GM12892 (cell line): ENCODE measurements at regions not wholly inside any gene's neighbourhood (a gene's known extent, or its start where the extent isn't known, plus 50 kb on each side); places are given as distances from the start of the nearest gene placed in this dataset.
"Not testable (repeated sequence)": the region's sequence is repeated elsewhere in the genome, so short reads cannot be mapped to it uniquely, and the experiment has no call there.

ENCODE experiments used
- DNase-seq: peaks from one replicate; pipeline ENCODE4 v3.0.0; 2011; ENCODE audit not compliant: insufficient read length
- FAIRE-seq: peaks from 2 replicates; lab custom pipeline; 2011; peaks lifted over from hg19 to GRCh38; lab: Jason Lieb, UNC
- POLR2A ChIP-seq: IDR thresholded peaks from 2 replicates; pipeline ENCODE4 v1.6.1; 2011; ENCODE audit warnings: low read depth, low read length, control low read depth
- POLR2AphosphoS5 ChIP-seq: IDR thresholded peaks from 2 replicates; pipeline ENCODE4 v1.6.1; 2011; ENCODE audit warnings: low read depth, low read length, control low read depth
- TAF1 ChIP-seq: IDR thresholded peaks from 2 replicates; pipeline ENCODE4 v1.6.1; 2011; ENCODE audit warnings: low read depth, mild to moderate bottlenecking, control low read depth, low read length, borderline replicate concordance

DNA sequence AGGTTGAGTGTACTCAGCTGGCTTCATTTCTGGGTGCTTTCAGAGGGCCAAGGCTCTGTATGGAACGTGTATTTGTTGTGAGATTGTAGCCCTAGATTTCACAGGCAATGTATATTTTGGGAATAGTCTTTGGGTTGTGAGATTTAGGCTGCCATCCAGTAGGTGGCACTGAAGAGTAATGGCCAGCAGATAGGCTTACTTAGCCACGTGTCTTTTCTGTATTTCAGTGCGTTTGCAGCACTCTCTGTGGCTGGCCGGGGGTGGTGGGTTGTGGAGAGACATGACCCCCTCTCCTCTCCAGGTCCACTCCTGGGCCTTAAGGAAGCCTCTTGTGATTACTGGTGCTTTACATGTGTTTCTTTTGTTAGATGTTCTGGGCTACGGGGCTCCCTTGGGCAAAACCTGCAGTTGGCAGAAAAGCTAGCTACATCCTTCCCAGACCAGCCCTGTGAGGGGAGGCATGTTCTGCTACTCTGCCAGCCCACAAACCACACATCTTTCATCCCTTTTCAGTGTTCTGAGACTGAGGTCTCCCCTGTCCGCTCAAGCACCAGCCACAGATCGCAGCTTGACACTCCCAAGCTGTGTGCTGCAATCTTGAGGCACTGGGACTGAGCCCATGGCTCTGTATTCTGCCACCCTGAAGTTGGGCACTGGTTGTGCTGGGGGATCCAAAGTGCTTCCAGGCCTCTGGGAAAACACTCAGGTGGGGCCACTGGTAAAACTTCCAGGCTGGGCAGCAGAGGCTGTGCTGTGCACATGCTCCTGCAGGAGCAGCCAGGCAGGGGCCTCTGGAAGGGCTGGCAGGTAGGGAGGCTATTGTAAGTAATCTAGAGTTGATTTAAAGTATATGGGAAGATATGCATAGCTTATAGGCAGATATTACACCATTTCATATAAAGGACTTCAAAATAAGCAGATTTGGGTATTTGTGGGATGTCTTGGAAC lies 1096.8 kb upstream of the PCDH20 start:
- TF ChIP-seq POLR2A (no peak), TAF1 (no peak), POLR2AphosphoS5 (no peak)
- FAIRE-seq (peak; percentile 82), DNase-seq (no peak)

DNA sequence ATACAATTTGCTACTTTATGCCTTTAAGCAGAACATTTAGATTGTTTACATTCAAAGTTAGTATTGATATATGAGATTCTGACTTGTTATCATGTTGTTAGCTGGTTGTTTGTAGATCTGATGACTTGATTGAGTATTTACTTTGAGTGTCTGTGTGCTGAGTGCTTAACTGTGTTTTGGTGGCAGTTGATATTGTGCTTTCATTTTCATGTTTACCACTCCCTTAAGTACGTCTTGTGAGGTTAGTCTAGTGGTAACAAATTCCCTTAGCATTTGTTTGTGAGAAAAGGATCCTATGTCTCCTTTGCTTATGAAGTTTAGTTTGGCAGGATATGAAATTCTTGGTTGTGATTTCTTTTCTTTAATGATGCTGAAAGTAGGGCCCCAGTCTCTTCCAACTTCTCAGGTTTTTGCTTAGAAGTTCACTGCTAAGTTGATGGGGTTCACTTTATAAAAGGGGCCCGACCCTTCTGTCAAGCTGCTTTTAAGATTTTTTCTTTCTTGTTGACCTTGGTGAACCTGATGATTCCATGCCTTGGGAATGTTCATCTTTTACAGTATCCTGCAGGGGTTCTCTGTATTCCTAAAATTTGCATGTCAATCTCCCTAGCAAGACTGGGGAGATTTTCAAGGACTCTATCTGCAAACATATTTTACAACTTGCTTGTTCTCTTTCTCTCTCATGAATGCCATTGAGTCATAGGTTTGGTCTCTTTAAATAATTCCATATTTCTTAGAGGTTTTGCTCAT lies 1095.4 kb upstream of the PCDH20 start:
- TF ChIP-seq POLR2AphosphoS5 (no peak), POLR2A (no peak), TAF1 (no peak)
- FAIRE-seq, result no peak
- no peak for DNase-seq

DNA sequence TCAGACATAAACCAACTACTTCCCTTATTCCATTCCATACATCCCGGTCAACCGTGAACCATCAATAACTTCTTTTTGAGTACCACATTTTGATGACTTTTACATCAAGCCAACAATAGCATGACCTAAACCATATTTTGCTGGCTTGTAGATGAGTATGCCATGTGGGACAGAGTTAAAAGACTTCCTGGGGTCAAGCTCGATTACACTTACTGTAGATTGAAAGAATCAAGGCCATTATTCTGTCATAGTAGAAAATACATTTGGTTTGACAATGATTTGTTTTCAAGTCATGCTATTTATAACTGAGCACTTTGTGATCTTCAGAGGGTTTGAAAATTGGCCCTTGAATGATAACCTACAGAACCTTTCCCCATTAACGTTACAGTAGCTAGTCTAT lies 1086.9 kb upstream of the PCDH20 start:
- TF ChIP-seq TAF1 (no peak), POLR2A (no peak), POLR2AphosphoS5 (no peak)
- DNase-seq (no peak), FAIRE-seq (no peak)

DNA sequence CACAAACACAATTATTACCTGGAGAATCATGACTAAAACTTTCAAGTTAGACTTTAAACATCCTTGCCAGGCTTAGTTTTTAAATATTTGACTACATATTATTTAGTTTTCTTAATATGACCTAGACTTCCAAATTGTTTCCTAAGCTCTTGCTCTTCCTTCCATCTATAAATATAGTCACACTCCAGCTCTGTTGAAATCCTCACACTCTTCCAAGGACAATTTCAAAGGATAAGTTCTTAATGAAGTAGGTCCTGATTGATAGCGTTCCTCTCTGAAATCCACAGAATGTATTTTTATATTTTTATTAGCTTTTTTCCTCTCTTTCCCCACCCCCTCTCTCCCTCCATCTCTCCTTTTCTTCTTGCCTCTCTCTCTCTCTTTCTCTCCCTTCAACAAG lies 1074.1 kb upstream of the PCDH20 start:
- TF ChIP-seq POLR2AphosphoS5 (no peak), POLR2A (no peak), TAF1 (no peak)
- FAIRE-seq (no peak), DNase-seq (no peak)

DNA sequence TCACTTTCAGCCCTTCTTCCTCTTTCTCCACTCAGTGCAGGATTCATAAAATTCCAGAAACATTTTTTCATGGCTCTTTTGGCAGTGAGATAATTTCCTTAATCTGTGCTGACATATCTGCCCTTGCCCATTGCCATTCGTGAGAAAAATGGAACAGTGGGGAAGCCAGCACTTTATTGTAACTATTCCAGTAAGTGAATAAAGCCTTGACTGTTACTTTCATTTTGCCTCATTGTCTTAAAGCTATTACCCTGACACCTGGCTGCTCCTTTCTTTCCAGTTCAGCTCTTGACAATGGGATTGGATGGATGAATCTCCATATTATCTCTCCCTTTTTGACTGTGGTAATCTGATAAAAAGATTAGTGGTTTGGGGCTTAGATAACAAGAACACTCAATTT lies 1068.1 kb upstream of the PCDH20 start:
- TF ChIP-seq TAF1 (no peak), POLR2AphosphoS5 (no peak), POLR2A (no peak)
- DNase-seq (no peak), FAIRE-seq (no peak)

DNA sequence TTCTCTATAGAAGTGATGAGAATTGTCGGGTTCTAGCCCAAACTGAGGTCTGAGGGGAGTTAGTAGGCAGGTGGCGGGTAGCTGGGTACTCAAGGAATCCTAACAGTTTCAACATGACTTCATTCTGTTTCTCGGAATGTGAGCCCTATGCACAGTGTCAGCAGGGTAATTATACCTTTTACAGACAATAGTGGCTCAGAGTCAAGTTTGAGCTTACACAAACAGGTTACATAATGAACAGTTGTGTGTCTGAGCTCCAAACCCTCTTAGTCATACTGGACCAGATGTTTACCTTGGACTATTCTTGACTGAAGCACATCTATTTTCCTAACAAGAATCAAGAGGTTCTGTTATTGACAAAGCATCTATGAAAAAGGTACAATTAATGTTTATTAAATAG lies 1066.7 kb upstream of the PCDH20 start:
- no peak for TF ChIP-seq POLR2AphosphoS5
- no peak for TF ChIP-seq TAF1
- no peak for TF ChIP-seq POLR2A
- DNase-seq, result no peak
- FAIRE-seq, result no peak

- no peak for TF ChIP-seq POLR2AphosphoS5
- no peak for TF ChIP-seq POLR2A
- TF ChIP-seq TAF1, result no peak
These were observed 1058.2 kb upstream of the PCDH20 start for GRCh38 chr13:62473944-62474237.

DNA sequence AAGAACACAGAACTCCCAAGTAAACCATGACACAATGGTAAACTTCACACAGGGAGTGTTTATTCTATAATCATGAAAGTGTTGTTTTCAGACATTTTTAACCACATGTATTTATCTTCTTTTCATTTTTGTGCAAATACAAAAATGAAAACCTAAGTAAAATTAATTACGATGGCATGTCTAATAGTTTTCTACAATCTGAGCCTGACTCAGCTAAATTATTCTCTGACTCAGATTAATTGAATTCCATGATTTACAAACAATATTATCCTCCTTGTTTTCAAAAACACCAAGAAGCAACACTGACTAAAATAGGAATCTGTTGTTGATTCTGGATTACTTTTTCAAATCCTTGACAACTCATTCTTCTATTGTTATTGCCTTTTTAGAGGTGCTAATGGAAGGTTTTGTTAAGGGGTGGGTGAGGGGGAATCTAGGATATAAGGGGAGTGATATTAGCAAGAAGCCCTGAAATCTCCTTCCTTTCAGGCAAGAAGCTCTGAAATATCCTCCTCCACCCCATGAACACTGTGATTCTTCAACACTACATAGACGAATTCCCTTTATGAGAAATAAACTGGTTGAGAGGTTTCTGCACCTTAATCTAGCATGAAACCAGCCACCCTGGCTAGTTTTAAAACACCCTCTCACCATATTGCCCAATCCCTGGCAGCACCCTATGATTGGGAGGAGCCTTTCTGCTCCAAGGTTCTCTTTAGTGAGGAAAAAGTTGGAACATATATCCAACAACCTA lies 1057.7 kb upstream of the PCDH20 start:
- TF ChIP-seq POLR2AphosphoS5 (no peak), TAF1 (no peak), POLR2A (no peak)
- FAIRE-seq (no peak), DNase-seq (no peak)

More at GRCh38 chr13:62473944-62474237, 1058.2 kb upstream of the PCDH20 start:
- FAIRE-seq, result no peak
- DNase-seq, result no peak

GRCh38 chr13:62453761-62454160 lies 1038.1 kb upstream of the PCDH20 start:
- TF ChIP-seq TAF1, result no peak
- FAIRE-seq (no peak), DNase-seq (no peak)

- no peak for FAIRE-seq
- TF ChIP-seq TAF1, result no peak
- no peak for TF ChIP-seq POLR2A
- TF ChIP-seq POLR2AphosphoS5, result no peak
These were observed 1035.1 kb upstream of the PCDH20 start for GRCh38 chr13:62450759-62451158.

DNA sequence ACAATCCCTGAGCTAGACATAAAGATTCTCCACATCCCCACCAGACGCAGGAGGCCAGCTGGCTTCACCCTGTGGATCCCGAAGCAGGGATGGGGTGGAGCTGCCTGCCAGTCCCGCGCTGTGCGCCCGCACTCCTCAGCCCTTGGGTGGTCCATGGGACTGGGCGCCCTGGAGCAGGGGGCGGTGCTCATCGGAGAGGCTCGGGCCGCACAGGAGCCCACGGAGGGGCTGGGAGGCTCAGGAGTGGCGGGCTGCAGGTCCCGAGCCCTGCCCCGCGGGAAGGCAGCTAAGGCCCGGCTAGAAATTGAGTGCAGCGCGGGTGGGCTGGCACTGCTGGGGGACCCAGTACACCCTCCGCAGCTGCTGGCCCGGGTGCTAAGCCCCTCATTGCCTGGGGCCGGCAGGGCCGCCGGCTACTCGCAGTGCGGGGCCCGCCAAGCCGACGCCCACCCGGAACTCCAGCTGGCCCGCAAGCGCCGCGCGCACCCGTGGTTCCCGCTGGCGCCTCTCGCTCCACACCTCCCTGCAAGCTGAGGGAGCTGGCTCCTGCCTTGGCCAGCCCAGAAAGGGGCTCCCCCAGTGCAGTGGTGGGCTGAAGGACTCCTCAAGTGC lies 1032.2 kb upstream of the PCDH20 start:
- FAIRE-seq, DNase-seq: not testable (repeated sequence)

More at GRCh38 chr13:62450759-62451158, 1035.1 kb upstream of the PCDH20 start:
- DNase-seq, result no peak
